ENCODE measurements at regions not wholly inside any gene's neighbourhood (a gene's known extent, or its start where the extent isn't known, plus 50 kb on each side); places are given as distances from the start of the nearest gene placed in this dataset.

DNA sequence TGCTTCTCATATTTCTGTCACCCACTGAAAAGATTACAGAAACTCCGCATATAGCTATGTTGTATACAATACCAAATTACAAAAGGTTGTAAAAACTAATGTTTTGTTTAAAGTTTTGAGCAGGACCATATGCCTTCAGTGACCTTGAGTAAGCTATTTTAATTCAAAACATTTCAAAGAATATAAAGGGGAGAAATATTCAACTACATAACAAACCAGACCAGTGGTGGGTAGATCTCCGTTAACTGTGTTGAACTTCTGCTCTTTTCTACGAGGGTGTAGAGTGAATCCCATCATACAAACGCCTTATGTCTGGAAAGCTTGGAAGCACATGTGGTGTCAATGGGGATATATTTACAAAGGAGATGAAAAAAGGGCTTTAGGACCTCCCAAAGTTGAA lies 68.4 kb upstream of the NR2F2 start:
- Histone ChIP-seq H3K36me3 (no peaks in the 10 kb centered on the region), H3K27me3 (no peaks in the 10 kb centered on the region), H3K27ac (peak overlapping the region in 1 of 2 donors; percentile 12), H3K4me3 (no peak overlapping the region), H3K4me1 (peaks cover 0 to 19% (median 6%) of the 10 kb centered on the region in 4 donors), H3K9me3 (no peaks in the 10 kb centered on the region)
- DNase-seq: no peak
- intact Hi-C loops (cut with DNase I; ENCODE audit: low total_unique reads): no loop called here
- TF ChIP-seq, protein P1, sequence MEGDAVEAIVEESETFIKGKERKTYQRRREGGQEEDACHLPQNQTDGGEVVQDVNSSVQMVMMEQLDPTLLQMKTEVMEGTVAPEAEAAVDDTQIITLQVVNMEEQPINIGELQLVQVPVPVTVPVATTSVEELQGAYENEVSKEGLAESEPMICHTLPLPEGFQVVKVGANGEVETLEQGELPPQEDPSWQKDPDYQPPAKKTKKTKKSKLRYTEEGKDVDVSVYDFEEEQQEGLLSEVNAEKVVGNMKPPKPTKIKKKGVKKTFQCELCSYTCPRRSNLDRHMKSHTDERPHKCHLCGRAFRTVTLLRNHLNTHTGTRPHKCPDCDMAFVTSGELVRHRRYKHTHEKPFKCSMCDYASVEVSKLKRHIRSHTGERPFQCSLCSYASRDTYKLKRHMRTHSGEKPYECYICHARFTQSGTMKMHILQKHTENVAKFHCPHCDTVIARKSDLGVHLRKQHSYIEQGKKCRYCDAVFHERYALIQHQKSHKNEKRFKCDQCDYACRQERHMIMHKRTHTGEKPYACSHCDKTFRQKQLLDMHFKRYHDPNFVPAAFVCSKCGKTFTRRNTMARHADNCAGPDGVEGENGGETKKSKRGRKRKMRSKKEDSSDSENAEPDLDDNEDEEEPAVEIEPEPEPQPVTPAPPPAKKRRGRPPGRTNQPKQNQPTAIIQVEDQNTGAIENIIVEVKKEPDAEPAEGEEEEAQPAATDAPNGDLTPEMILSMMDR (IDR thresholded peaks at IDR 0.05): no peak

DNA sequence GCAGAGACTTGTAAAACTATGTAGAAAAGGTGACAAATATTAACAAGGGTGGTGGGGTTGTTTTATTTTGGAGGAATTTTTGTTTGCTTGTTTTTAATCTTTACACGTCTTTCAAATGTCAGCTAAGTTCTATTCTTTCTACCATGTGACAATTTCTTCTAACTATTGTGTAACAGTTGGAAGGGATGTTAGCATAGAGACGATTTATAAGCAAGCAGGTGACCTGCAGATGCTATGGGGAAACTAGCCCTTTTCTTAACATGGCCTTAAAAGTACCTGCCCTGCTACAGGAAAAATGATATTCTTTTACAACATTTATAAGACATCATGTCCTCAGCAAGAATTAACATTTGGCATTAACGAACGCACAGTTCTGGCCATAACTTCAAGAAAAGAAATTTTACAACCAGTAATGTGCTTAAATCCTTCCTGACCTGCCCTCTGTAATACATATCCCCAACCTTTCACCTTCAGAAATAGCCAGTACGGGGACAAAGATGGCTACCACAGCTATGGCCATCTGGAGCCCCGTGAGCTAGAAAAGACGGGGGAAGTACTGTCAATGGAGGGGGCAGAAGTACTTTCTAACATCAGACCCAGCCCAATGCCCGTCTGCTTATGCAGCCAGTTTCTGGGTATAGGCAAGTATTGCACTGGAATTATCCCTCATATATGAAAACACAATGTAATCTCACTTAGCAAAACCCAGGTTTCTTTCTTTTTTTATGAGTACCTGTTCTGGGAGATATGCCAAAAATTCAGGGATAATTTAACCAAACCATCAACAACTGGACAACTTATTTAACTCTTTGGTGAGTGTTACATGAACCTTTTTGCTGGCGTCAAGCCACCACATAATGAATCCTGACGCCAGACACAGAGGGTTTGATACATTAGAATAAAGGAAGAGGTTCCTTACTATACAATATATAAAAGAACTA lies 67.7 kb upstream of the NR2F2 start:
- Histone ChIP-seq H3K4me1 (peaks cover 0 to 19% (median 6%) of the 10 kb centered on the region in 4 donors), H3K36me3 (peaks cover 0 to 5% (median 0%) of the 10 kb centered on the region in 3 donors), H3K9me3 (no peaks in the 10 kb centered on the region), H3K4me3 (no peak overlapping the region), H3K27me3 (no peaks in the 10 kb centered on the region), H3K27ac (no peak overlapping the region)
- no peak for DNase-seq
- TF ChIP-seq, protein P1 (IDR thresholded peaks at IDR 0.05): no peak
- intact Hi-C loops (cut with DNase I; ENCODE audit: low total_unique reads): no loop called here

DNA sequence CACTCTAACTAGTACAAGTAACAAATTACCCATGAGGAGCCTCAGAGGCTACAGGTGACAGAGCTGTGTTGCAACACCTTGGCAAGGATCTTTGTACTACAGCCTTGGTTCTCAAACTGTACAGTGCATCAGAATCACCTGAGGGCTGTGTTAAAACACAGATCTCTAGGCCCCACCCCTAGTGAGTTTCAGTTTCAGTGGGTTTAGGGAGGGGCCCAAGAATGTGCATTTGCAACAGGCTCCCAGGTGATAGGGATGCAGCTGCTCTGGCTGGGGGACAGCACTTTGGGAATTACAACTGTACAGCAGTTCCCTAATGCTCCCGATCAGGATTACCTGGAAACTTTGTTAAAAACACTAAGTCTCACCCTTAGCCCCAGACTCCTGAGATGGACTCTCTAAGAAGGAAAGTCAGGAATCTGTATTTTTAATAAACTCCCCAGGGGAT lies 66.1 kb upstream of the NR2F2 start:
- TF ChIP-seq, protein P1 (IDR thresholded peaks at IDR 0.05): no peak

DNA sequence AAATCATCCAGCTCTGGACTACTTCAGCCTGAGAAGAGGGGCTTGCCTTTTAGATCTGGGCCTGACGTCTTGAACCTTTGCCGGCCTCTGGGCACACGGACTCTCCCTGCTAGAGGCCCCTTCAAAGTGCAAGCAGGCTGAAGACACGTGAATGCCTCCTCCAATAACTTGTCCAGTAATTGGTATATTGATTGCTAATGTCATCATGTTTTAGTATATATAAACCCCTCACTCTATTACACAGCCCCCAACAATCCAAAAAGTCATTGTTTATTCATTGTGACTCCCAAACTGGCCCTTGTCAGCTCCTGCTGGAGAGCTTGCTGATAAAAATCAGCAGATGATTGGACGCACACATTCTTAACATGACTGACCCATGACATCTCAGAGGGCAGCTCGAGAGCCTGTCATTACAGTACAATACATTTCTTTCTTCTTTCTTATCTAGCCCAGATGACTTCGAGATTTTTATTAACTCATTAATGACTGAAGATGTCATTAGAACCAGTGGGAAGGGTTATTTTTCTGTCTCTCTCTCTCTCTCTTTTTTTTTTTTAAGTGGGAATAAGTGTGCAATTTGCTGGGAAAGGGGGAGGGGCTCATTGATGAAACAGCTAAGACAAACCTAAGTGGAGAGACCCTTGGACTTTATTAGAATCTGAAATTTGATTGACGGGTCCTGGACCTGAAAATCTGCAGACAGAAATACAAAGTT lies 65.5 kb upstream of the NR2F2 start:
- H3K4me1 ChIP-seq: peaks cover 0 to 19% (median 6%) of the 10 kb centered on the region in 4 donors
- no peak overlapping the region for H3K4me3 ChIP-seq
- no peaks in the 10 kb centered on the region for H3K9me3 ChIP-seq
- no peak for DNase-seq
- intact Hi-C loops (cut with DNase I; ENCODE audit: low total_unique reads): no loop called here
- peaks cover 0 to 21% (median 15%) of the 10 kb centered on the region in 3 donors for H3K36me3 ChIP-seq
- H3K27me3 ChIP-seq: no peaks in the 10 kb centered on the region
- H3K27ac ChIP-seq: no peak overlapping the region
- TF ChIP-seq, protein P1 (IDR thresholded peaks at IDR 0.05): no peak

More for the DNA sequence above, 66.1 kb upstream of the NR2F2 start:
- Histone ChIP-seq H3K4me3 (no peak overlapping the region), H3K4me1 (peaks cover 0 to 19% (median 6%) of the 10 kb centered on the region in 4 donors), H3K27ac (no peak overlapping the region), H3K9me3 (no peaks in the 10 kb centered on the region), H3K36me3 (peaks cover 0 to 20% (median 10%) of the 10 kb centered on the region in 3 donors), H3K27me3 (no peaks in the 10 kb centered on the region)
- DNase-seq: no peak
- intact Hi-C loops (cut with DNase I; ENCODE audit: low total_unique reads): no loop called here

DNA sequence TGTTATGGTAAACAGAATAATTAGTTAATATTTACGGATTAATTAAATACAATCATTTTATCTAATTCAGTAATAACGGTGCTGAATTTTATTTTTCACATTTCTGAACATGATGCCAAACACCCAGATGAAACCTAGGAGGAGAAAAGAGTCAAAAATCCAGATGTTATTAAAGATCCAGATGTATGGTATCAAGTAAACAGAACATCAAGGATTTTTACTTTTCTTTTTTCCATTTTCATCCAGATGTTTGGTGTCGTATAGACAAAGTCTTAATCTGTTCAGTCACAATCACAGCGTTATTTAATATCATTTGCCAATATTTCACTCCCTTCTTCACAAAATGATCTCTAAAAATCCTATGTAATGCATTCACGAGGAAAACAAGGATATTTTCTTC lies 64.0 kb upstream of the NR2F2 start:
- Histone ChIP-seq H3K27ac (no peak overlapping the region), H3K4me3 (no peak overlapping the region), H3K27me3 (no peaks in the 10 kb centered on the region), H3K4me1 (peaks cover 0 to 15% (median 6%) of the 10 kb centered on the region in 4 donors), H3K36me3 (peaks cover 4 to 29% (median 22%) of the 10 kb centered on the region in 3 donors), H3K9me3 (no peaks in the 10 kb centered on the region)
- DNase-seq: no peak
- intact Hi-C loops (cut with DNase I; ENCODE audit: low total_unique reads): no loop called here
- TF ChIP-seq, protein P1 (IDR thresholded peaks at IDR 0.05): no peak
